ENCODE measurements at regions not wholly inside any gene's neighbourhood (a gene's known extent, or its start where the extent isn't known, plus 50 kb on each side); places are given as distances from the start of the nearest gene placed in this dataset.

GRCh38 chr6:14612016-14612980 is 494.7 kb downstream of the CD83 start:
- TF ChIP-seq POLR2AphosphoS5 (IDR thresholded peaks at IDR 0.05; ENCODE audit: low read depth, low read length) (no peak), REST (IDR thresholded peaks at IDR 0.05; ENCODE audit: insufficient read depth in 1 of 2, low read depth in 2 of 2, low read length in 2 of 2) (no peak), TAF1 (IDR thresholded peaks at IDR 0.05; ENCODE audit: borderline replicate concordance, insufficient read depth, low read length) (no peak), SIN3A (IDR thresholded peaks at IDR 0.05; ENCODE audit: borderline replicate concordance, insufficient read depth, low read length) (no peak)
